Kidney capillary endothelial cell (primary cell): ENCODE measurements at regions not wholly inside any gene's neighbourhood (a gene's known extent, or its start where the extent isn't known, plus 50 kb on each side); places are given as distances from the start of the nearest gene placed in this dataset.

Experiments used
- DNase-seq: peaks from one replicate; pipeline ENCODE4 v3.0.0-alpha.2; 2018; ENCODE audit warnings: low spot score

GRCh38 chr12:61902403-61902802 lies 357.8 kb upstream of the USP15 start:
- no peak for DNase-seq

- no peak for DNase-seq
Measured at GRCh38 chr12:61911113-61911512, 349.1 kb upstream of the USP15 start.

- no peak for DNase-seq
Measured at GRCh38 chr12:61915420-61915819, 344.8 kb upstream of the USP15 start.

- no peak for DNase-seq
Measured at GRCh38 chr12:61916831-61917230, 343.4 kb upstream of the USP15 start.

GRCh38 chr12:61919686-61920085 lies 340.5 kb upstream of the USP15 start:
- no peak for DNase-seq

- DNase-seq = no peak
Measured at GRCh38 chr12:61920230-61920629, 340.0 kb upstream of the USP15 start.

- DNase-seq = no peak
Measured at GRCh38 chr12:61923152-61923551, 337.1 kb upstream of the USP15 start.

GRCh38 chr12:61934564-61934963 lies 325.6 kb upstream of the USP15 start:
- no peak for DNase-seq

GRCh38 chr12:61939977-61940376 lies 320.2 kb upstream of the USP15 start:
- no peak for DNase-seq

- DNase-seq = no peak
Measured at GRCh38 chr12:61956545-61956944, 303.7 kb upstream of the USP15 start.

GRCh38 chr12:61974461-61974860 lies 285.7 kb upstream of the USP15 start:
- no peak for DNase-seq

- DNase-seq = no peak
Measured at GRCh38 chr12:61985830-61986229, 274.4 kb upstream of the USP15 start.

GRCh38 chr12:61987173-61987572 lies 273.0 kb upstream of the USP15 start:
- no peak for DNase-seq

GRCh38 chr12:61991661-61992060 lies 268.5 kb upstream of the USP15 start:
- no peak for DNase-seq

GRCh38 chr12:61993734-61994345 lies 266.4 kb upstream of the USP15 start:
- peak; percentile 18 for DNase-seq

- DNase-seq = no peak
Measured at GRCh38 chr12:61996717-61997116, 263.5 kb upstream of the USP15 start.

GRCh38 chr12:61998791-61999190 lies 261.4 kb upstream of the USP15 start:
- DNase-seq = no peak

GRCh38 chr12:61999311-61999710 lies 260.9 kb upstream of the USP15 start:
- DNase-seq = no peak

- no peak for DNase-seq
Measured at GRCh38 chr12:62001424-62001823, 258.8 kb upstream of the USP15 start.

GRCh38 chr12:62003226-62003625 lies 257.0 kb upstream of the USP15 start:
- DNase-seq = no peak

- no peak for DNase-seq
Measured at GRCh38 chr12:62003701-62004100, 256.5 kb upstream of the USP15 start.

GRCh38 chr12:62005615-62006014 lies 254.6 kb upstream of the USP15 start:
- no peak for DNase-seq

- DNase-seq = peak; percentile 38
Measured at GRCh38 chr12:62006076-62006732, 254.0 kb upstream of the USP15 start.

GRCh38 chr12:62008703-62009102 lies 251.5 kb upstream of the USP15 start:
- no peak for DNase-seq
